GM12874 (cell line): ENCODE measurements at regions not wholly inside any gene's neighbourhood (a gene's known extent, or its start where the extent isn't known, plus 50 kb on each side); places are given as distances from the start of the nearest gene placed in this dataset.

ENCODE experiments used
- TF ChIP-seq, protein P1 (sequence below): IDR thresholded peaks from 2 replicates; pipeline ENCODE4 v1.5.1; 2011; ENCODE audit warnings: low read depth, mild to moderate bottlenecking, control low read depth, low read length, moderate library complexity; ENCODE audit not compliant: insufficient read depth

DNA sequence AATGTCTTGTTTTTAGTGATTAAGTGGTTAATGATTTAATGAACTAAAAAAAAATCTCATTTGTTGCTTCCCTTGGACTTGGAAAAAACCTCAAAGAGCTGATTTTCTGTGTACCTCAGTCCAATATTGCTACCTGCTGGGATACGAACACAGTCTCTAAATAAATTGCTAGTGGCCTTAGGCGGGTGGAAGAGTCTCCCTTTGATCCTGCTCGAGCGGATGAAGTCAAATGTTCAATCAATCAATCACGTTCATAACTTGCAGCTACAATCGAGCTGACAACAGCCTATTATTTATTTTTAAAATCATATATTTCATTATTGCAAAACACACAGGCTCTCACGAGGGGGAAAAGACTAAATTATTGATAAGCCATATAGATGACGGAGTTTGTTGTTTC lies 57.3 kb upstream of the HABP2 start:
- TF ChIP-seq, protein P1, sequence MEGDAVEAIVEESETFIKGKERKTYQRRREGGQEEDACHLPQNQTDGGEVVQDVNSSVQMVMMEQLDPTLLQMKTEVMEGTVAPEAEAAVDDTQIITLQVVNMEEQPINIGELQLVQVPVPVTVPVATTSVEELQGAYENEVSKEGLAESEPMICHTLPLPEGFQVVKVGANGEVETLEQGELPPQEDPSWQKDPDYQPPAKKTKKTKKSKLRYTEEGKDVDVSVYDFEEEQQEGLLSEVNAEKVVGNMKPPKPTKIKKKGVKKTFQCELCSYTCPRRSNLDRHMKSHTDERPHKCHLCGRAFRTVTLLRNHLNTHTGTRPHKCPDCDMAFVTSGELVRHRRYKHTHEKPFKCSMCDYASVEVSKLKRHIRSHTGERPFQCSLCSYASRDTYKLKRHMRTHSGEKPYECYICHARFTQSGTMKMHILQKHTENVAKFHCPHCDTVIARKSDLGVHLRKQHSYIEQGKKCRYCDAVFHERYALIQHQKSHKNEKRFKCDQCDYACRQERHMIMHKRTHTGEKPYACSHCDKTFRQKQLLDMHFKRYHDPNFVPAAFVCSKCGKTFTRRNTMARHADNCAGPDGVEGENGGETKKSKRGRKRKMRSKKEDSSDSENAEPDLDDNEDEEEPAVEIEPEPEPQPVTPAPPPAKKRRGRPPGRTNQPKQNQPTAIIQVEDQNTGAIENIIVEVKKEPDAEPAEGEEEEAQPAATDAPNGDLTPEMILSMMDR, result no peak

DNA sequence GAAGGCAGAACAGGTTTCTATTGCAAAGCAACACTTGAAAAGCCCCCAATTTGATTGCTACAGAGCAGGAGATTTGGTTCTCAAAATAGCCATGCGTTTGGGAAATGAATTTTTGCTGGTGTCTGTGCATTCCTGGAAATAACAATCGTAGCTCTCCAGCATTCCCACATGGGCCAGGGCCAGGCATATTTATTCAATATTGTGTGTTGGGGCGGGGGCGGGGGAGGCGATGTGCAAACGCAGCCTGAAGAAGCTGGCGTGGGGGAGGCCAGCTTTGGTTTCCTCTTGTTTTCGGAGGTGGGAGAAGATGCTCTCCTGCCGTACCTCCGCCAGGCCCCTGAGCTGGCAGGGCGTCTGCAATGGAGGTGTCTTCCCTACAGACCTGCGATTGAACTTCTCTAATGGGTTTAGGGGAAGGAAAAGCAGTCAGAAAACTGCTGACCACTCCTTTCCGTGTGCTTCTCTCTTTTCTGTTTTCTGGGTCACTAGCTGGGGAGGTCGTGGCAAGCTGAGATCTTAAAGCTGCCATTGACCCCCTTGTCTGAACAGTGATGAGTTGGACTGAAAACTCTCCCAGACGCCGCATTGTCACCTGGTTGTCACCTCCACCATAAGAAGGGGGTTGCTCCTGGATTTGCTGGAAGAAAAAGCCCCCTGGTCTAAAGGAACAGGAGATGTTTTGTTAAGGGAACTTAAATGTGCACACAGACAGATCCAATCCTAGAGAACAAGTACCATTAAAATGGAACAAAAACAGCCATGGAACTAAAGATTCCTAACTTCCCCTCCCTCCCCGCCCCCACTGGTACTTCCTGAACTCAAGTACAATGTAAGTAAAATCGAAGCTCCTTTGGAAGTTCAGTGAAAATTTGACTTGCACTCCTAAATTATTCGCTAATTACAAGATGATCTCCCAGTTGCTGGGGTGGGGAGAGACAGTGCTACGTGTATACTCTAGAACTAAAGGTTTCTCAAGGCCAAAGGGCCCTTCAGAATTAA lies 56.4 kb upstream of the HABP2 start:
- TF ChIP-seq, protein P1, result no peak

DNA sequence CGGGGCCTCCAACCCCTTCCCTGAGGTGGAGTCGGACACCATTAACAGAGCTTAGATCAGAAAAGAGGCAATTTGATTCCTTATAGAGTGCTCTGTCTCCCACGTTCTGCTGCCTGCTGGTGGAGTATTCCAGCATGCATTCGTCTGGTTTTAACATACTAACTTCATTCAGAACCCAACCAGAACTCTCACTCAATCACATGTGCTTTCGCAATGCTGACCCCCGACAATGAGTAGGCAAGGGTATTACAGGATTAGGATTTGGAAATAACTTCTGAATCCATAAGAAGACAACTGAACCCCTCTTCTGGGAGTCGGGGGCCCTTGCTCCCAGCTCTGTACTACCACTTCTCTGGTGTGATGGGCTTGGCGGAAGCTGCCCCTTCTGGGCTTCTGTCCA lies 55.7 kb upstream of the HABP2 start:
- TF ChIP-seq, protein P1, result no peak

DNA sequence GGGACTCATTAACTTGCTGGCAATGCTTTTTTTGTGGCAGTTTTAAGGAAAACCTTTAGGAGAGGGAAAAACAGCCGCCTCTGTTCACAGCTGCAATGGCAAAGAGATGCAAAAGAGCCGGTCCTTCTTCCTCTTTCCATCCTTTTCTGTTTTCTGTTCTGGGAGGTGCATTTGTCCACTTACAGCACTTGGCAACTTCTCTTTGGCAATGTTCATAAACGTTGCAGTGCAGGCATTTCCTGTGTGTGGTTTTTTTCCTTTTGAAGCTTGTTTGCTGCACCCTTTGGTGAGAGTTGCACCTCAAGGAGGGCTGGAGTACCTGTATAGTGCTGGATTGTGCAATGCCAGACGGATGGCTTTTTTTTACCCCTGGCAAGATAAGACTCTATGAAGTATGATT lies 53.9 kb upstream of the HABP2 start:
- TF ChIP-seq, protein P1, result no peak

DNA sequence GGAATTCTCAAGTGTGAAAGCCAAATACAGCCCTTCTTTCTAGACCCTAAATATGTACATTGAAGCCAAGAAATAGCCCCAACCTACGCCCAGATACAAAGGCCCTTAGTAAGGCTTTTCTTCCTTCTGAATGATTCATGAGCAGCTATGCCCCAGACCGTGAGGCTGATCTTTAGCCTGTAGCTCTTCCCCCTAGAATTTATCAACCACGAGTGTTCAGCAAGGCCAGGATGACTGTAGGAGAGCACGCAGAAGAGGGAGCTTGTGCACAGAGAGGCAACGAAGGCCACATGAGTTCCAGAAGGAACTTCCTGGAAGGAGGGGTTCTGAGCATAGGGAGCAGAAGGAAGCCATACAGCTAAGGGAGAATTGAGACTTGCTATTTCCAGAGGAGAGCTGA lies 53.0 kb upstream of the HABP2 start:
- TF ChIP-seq, protein P1, result no peak
